Chondrocyte (in vitro differentiated cells): ENCODE measurements at regions not wholly inside any gene's neighbourhood (a gene's known extent, or its start where the extent isn't known, plus 50 kb on each side); places are given as distances from the start of the nearest gene placed in this dataset.
A peak's percentile ranks its signal among the peaks of the same experiment; 100 is the strongest.
"Not testable (repeated sequence)": the region's sequence is repeated elsewhere in the genome, so short reads cannot be mapped to it uniquely, and the experiment has no call there.

ENCODE experiments used
- DNase-seq: peaks from one replicate; pipeline ENCODE4 v3.0.0; 2021; ENCODE audit warnings: mixed read lengths, low spot score
- H3K27ac Mint-ChIP-seq: one replicate; pipeline ENCODE4 v1.8.0; 2021; ENCODE audit warnings: mild to moderate bottlenecking, moderate library complexity, mixed read lengths; ENCODE audit not compliant: unreplicated experiment
- H3K27me3 Mint-ChIP-seq: 2 replicates; pipeline ENCODE4 v1.8.0; 2021; ENCODE audit warnings: low read depth, mixed read lengths
- H3K36me3 Mint-ChIP-seq: 2 replicates; pipeline ENCODE4 v1.8.0; 2021; ENCODE audit warnings: low read depth, mixed read lengths
- H3K4me1 Mint-ChIP-seq: 2 replicates; pipeline ENCODE4 v1.8.0; 2021; ENCODE audit warnings: low read depth, mild to moderate bottlenecking, mixed read lengths
- H3K4me3 Mint-ChIP-seq: one replicate; pipeline ENCODE4 v1.8.0; 2021; ENCODE audit warnings: mild to moderate bottlenecking, moderate library complexity, mixed read lengths; ENCODE audit not compliant: unreplicated experiment
- H3K9me3 Mint-ChIP-seq: 2 replicates; pipeline ENCODE4 v1.8.0; 2021; ENCODE audit warnings: low read depth, mixed read lengths
- CTCF ChIP-seq: fragments of 200-600 bp; sonication (generic); IDR thresholded peaks from 2 replicates; pipeline ENCODE4 v1.5.0; 2021; ENCODE audit warnings: antibody characterized with exemption, mild to moderate bottlenecking, moderate library complexity

GRCh38 chrX:107296184-107296583 lies 89.8 kb downstream of the DNAAF6 start:
- not testable (repeated sequence) for H3K27ac Mint-ChIP-seq, H3K4me3 Mint-ChIP-seq, DNase-seq, H3K27me3 Mint-ChIP-seq, H3K36me3 Mint-ChIP-seq, H3K4me1 Mint-ChIP-seq
- H3K9me3 Mint-ChIP-seq = peaks cover 15% of the 10 kb centered on the region

GRCh38 chrX:107298276-107298675 lies 91.9 kb downstream of the DNAAF6 start:
- Mint-ChIP-seq H3K27me3 (no peaks in the 10 kb centered on the region), H3K9me3 (peaks cover 12% of the 10 kb centered on the region), H3K27ac (no peak overlapping the region), H3K4me3 (no peak overlapping the region), H3K36me3 (no peaks in the 10 kb centered on the region), H3K4me1 (no peaks in the 10 kb centered on the region)
- DNase-seq = no peak
- no peak for TF ChIP-seq CTCF

GRCh38 chrX:107301253-107301652 lies 94.8 kb downstream of the DNAAF6 start:
- Mint-ChIP-seq H3K9me3 (peaks cover 17% of the 10 kb centered on the region), H3K27me3 (peaks cover 5% of the 10 kb centered on the region), H3K4me3 (no peak overlapping the region), H3K36me3 (no peaks in the 10 kb centered on the region), H3K4me1 (no peaks in the 10 kb centered on the region), H3K27ac (no peak overlapping the region)
- no peak for DNase-seq
- no peak for TF ChIP-seq CTCF

- no peaks in the 10 kb centered on the region for H3K36me3 Mint-ChIP-seq
- TF ChIP-seq CTCF = no peak
- no peaks in the 10 kb centered on the region for H3K4me1 Mint-ChIP-seq
- no peak overlapping the region for H3K4me3 Mint-ChIP-seq
- no peak overlapping the region for H3K27ac Mint-ChIP-seq
- no peak for DNase-seq
- H3K27me3 Mint-ChIP-seq = peaks cover 5% of the 10 kb centered on the region
- H3K9me3 Mint-ChIP-seq = peaks cover 11% of the 10 kb centered on the region
Observed at GRCh38 chrX:107304141-107304540, 97.7 kb downstream of the DNAAF6 start.

- Mint-ChIP-seq H3K9me3 (no peaks in the 10 kb centered on the region), H3K4me3 (no peak overlapping the region), H3K36me3 (no peaks in the 10 kb centered on the region)
Observed at GRCh38 chrX:107323786-107324492, 117.5 kb downstream of the DNAAF6 start.

More at GRCh38 chrX:107323786-107324492, 117.5 kb downstream of the DNAAF6 start:
- Mint-ChIP-seq H3K27me3 (peaks cover 2% of the 10 kb centered on the region), H3K27ac (no peak overlapping the region), H3K4me1 (no peaks in the 10 kb centered on the region)
- TF ChIP-seq CTCF = no peak
- DNase-seq = peak; percentile 94
